ENCODE measurements at regions not wholly inside any gene's neighbourhood (a gene's known extent, or its start where the extent isn't known, plus 50 kb on each side); places are given as distances from the start of the nearest gene placed in this dataset.

GRCh38 chr6:170069611-170070010, 221.3 kb downstream of the DLL1 start:
- no peak overlapping the region for H4K8ac ChIP-seq (ENCODE audit: low read length)
- H3K4me2 ChIP-seq (ENCODE audit: low read length, poor library complexity, severe bottlenecking): no peak overlapping the region
- no peak overlapping the region for H3K4ac ChIP-seq (ENCODE audit: low read depth in 1 of 2, low read length in 2 of 2)
- no peaks in the 10 kb centered on the region for H3K4me1 ChIP-seq (ENCODE audit: control insufficient read depth, insufficient read depth, low read depth, low read length)
- no peak for DNase-seq
- H3K4me3 ChIP-seq (ENCODE audit: insufficient read depth in 1 of 2, low read depth in 1 of 2, low read length in 2 of 2): no peak overlapping the region
- H3K36me3 ChIP-seq (ENCODE audit: control insufficient read depth in 1 of 2, insufficient read depth in 2 of 2, low read depth in 1 of 2, low read length in 2 of 2): no peaks in the 10 kb centered on the region
- H3K27me3 ChIP-seq (ENCODE audit: control insufficient read depth in 1 of 2, insufficient read depth in 1 of 2, low read length in 2 of 2): peaks cover 0 to 7% of the 10 kb centered on the region in 2 experiments
- no peak overlapping the region for H2BK15ac ChIP-seq (ENCODE audit: low read depth, poor library complexity, severe bottlenecking)
- peaks cover 13% of the 10 kb centered on the region for H3K9me3 ChIP-seq (ENCODE audit: control insufficient read depth, low read length)
- no peak overlapping the region for H3K23ac ChIP-seq (ENCODE audit: low read length in 2 of 2)
- no peak overlapping the region for H3K18ac ChIP-seq (ENCODE audit: low read depth in 1 of 2, low read length in 2 of 2)
- no peaks in the 10 kb centered on the region for H3K79me1 ChIP-seq (replicated peaks; ENCODE audit: low read length, poor library complexity, severe bottlenecking)
- no peak overlapping the region for H2AK5ac ChIP-seq (ENCODE audit: low read length, severe bottlenecking)
- no peak overlapping the region for H2BK12ac ChIP-seq (ENCODE audit: low read length in 2 of 2)
- H3K9ac ChIP-seq (ENCODE audit: low read length): no peak overlapping the region
- no peak overlapping the region for H3K14ac ChIP-seq (ENCODE audit: low read length in 2 of 2)
- H4K91ac ChIP-seq (ENCODE audit: low read length): no peak overlapping the region
- 65% methylated on average over 2 of the region's 3 CpGs for WGBS
- no peak overlapping the region for H3K27ac ChIP-seq (ENCODE audit: low read length, poor library complexity, severe bottlenecking)
- H2BK120ac ChIP-seq (ENCODE audit: low read depth, low read length): no peak overlapping the region
- H2BK5ac ChIP-seq (ENCODE audit: low read depth, low read length, poor library complexity, severe bottlenecking): no peak overlapping the region
- H2AFZ ChIP-seq (ENCODE audit: low read depth, low read length): no peak overlapping the region

- Histone ChIP-seq H4K91ac (ENCODE audit: low read length) (peak overlapping the region; percentile 39), H3K4me1 (ENCODE audit: control insufficient read depth, insufficient read depth, low read depth, low read length) (no peaks in the 10 kb centered on the region), H2AFZ (ENCODE audit: low read depth, low read length) (no peak overlapping the region), H2BK5ac (ENCODE audit: low read depth, low read length, poor library complexity, severe bottlenecking) (no peak overlapping the region), H3K23ac (ENCODE audit: low read length in 2 of 2) (no peak overlapping the region), H4K8ac (ENCODE audit: low read length) (no peak overlapping the region), H3K9ac (ENCODE audit: low read length) (no peak overlapping the region), H3K4me2 (ENCODE audit: low read length, poor library complexity, severe bottlenecking) (no peak overlapping the region), H3K18ac (ENCODE audit: low read depth in 1 of 2, low read length in 2 of 2) (no peak overlapping the region), H3K4ac (ENCODE audit: low read depth in 1 of 2, low read length in 2 of 2) (no peak overlapping the region), H2BK12ac (ENCODE audit: low read length in 2 of 2) (no peak overlapping the region), H3K9me3 (ENCODE audit: control insufficient read depth, low read length) (peaks cover 13% of the 10 kb centered on the region), H2BK120ac (ENCODE audit: low read depth, low read length) (no peak overlapping the region), H2BK15ac (ENCODE audit: low read depth, poor library complexity, severe bottlenecking) (no peak overlapping the region), H3K4me3 (ENCODE audit: insufficient read depth in 1 of 2, low read depth in 1 of 2, low read length in 2 of 2) (no peak overlapping the region), H3K27ac (ENCODE audit: low read length, poor library complexity, severe bottlenecking) (no peak overlapping the region), H3K79me1 (replicated peaks; ENCODE audit: low read length, poor library complexity, severe bottlenecking) (no peaks in the 10 kb centered on the region), H2AK5ac (ENCODE audit: low read length, severe bottlenecking) (no peak overlapping the region), H3K27me3 (ENCODE audit: control insufficient read depth in 1 of 2, insufficient read depth in 1 of 2, low read length in 2 of 2) (peaks cover 0 to 14% of the 10 kb centered on the region in 2 experiments), H3K36me3 (ENCODE audit: control insufficient read depth in 1 of 2, insufficient read depth in 2 of 2, low read depth in 1 of 2, low read length in 2 of 2) (no peaks in the 10 kb centered on the region), H3K14ac (ENCODE audit: low read length in 2 of 2) (no peak overlapping the region)
- WGBS: 75% methylated on average over 7 of the region's 7 CpGs
- no peak for DNase-seq
Observed at GRCh38 chr6:170068496-170068895, 222.4 kb downstream of the DLL1 start.

- H3K9ac ChIP-seq (ENCODE audit: low read length): no peak overlapping the region
- peaks cover 13% of the 10 kb centered on the region for H3K9me3 ChIP-seq (ENCODE audit: control insufficient read depth, low read length)
- no peak overlapping the region for H3K14ac ChIP-seq (ENCODE audit: low read length in 2 of 2)
- no peak overlapping the region for H4K8ac ChIP-seq (ENCODE audit: low read length)
- H3K4me3 ChIP-seq (ENCODE audit: insufficient read depth in 1 of 2, low read depth in 1 of 2, low read length in 2 of 2): no peak overlapping the region
- H3K36me3 ChIP-seq (ENCODE audit: control insufficient read depth in 1 of 2, insufficient read depth in 2 of 2, low read depth in 1 of 2, low read length in 2 of 2): no peaks in the 10 kb centered on the region
- no peak overlapping the region for H3K18ac ChIP-seq (ENCODE audit: low read depth in 1 of 2, low read length in 2 of 2)
- H3K4ac ChIP-seq (ENCODE audit: low read depth in 1 of 2, low read length in 2 of 2): no peak overlapping the region
- H3K23ac ChIP-seq (ENCODE audit: low read length in 2 of 2): no peak overlapping the region
- H2BK120ac ChIP-seq (ENCODE audit: low read depth, low read length): no peak overlapping the region
- H4K91ac ChIP-seq (ENCODE audit: low read length): no peak overlapping the region
- no peak overlapping the region for H3K4me2 ChIP-seq (ENCODE audit: low read length, poor library complexity, severe bottlenecking)
- 82% methylated on average over 12 of the region's 12 CpGs for WGBS
- H2BK5ac ChIP-seq (ENCODE audit: low read depth, low read length, poor library complexity, severe bottlenecking): no peak overlapping the region
- H3K27me3 ChIP-seq (ENCODE audit: control insufficient read depth in 1 of 2, insufficient read depth in 1 of 2, low read length in 2 of 2): peaks cover 0 to 14% of the 10 kb centered on the region in 2 experiments
- no peak overlapping the region for H2AFZ ChIP-seq (ENCODE audit: low read depth, low read length)
- no peaks in the 10 kb centered on the region for H3K4me1 ChIP-seq (ENCODE audit: control insufficient read depth, insufficient read depth, low read depth, low read length)
- H2AK5ac ChIP-seq (ENCODE audit: low read length, severe bottlenecking): no peak overlapping the region
- H3K27ac ChIP-seq (ENCODE audit: low read length, poor library complexity, severe bottlenecking): no peak overlapping the region
- H3K79me1 ChIP-seq (replicated peaks; ENCODE audit: low read length, poor library complexity, severe bottlenecking): no peaks in the 10 kb centered on the region
- DNase-seq: no peak
- no peak overlapping the region for H2BK15ac ChIP-seq (ENCODE audit: low read depth, poor library complexity, severe bottlenecking)
- no peak overlapping the region for H2BK12ac ChIP-seq (ENCODE audit: low read length in 2 of 2)
Observed at GRCh38 chr6:170067923-170068360, 222.9 kb downstream of the DLL1 start.

- Histone ChIP-seq H2AK5ac (ENCODE audit: low read length, severe bottlenecking) (no peak overlapping the region), H2BK5ac (ENCODE audit: low read depth, low read length, poor library complexity, severe bottlenecking) (no peak overlapping the region), H2BK15ac (ENCODE audit: low read depth, poor library complexity, severe bottlenecking) (no peak overlapping the region), H2BK12ac (ENCODE audit: low read length in 2 of 2) (no peak overlapping the region), H3K36me3 (ENCODE audit: control insufficient read depth in 1 of 2, insufficient read depth in 2 of 2, low read depth in 1 of 2, low read length in 2 of 2) (no peaks in the 10 kb centered on the region), H2BK120ac (ENCODE audit: low read depth, low read length) (no peak overlapping the region), H3K27ac (ENCODE audit: low read length, poor library complexity, severe bottlenecking) (no peak overlapping the region), H3K9me3 (ENCODE audit: control insufficient read depth, low read length) (peaks cover 13% of the 10 kb centered on the region), H3K4me1 (ENCODE audit: control insufficient read depth, insufficient read depth, low read depth, low read length) (no peaks in the 10 kb centered on the region), H2AFZ (ENCODE audit: low read depth, low read length) (no peak overlapping the region), H3K79me1 (replicated peaks; ENCODE audit: low read length, poor library complexity, severe bottlenecking) (no peaks in the 10 kb centered on the region), H3K27me3 (ENCODE audit: control insufficient read depth in 1 of 2, insufficient read depth in 1 of 2, low read length in 2 of 2) (peaks cover 0 to 14% of the 10 kb centered on the region in 2 experiments), H3K23ac (ENCODE audit: low read length in 2 of 2) (no peak overlapping the region), H3K4ac (ENCODE audit: low read depth in 1 of 2, low read length in 2 of 2) (no peak overlapping the region), H3K18ac (ENCODE audit: low read depth in 1 of 2, low read length in 2 of 2) (no peak overlapping the region), H3K4me3 (ENCODE audit: insufficient read depth in 1 of 2, low read depth in 1 of 2, low read length in 2 of 2) (no peak overlapping the region), H4K8ac (ENCODE audit: low read length) (no peak overlapping the region), H4K91ac (ENCODE audit: low read length) (no peak overlapping the region), H3K9ac (ENCODE audit: low read length) (no peak overlapping the region), H3K4me2 (ENCODE audit: low read length, poor library complexity, severe bottlenecking) (no peak overlapping the region), H3K14ac (ENCODE audit: low read length in 2 of 2) (no peak overlapping the region)
- 80% methylated on average over 18 of the region's 18 CpGs for WGBS
- no peak for DNase-seq
Observed at GRCh38 chr6:170067181-170067641, 223.7 kb downstream of the DLL1 start.

Data from mesenchymal stem cell (in vitro differentiated cells and primary cell).